ENCODE measurements at regions not wholly inside any gene's neighbourhood (a gene's known extent, or its start where the extent isn't known, plus 50 kb on each side); places are given as distances from the start of the nearest gene placed in this dataset.

GRCh38 chr4:189440716-189441115, 500.0 kb upstream of the FRG1 start:
- Histone ChIP-seq H3K27ac (ENCODE audit: insufficient read depth, low read length) (no peak overlapping the region), H3K27me3 (ENCODE audit: control insufficient read depth, insufficient read depth, low read length) (no peaks in the 10 kb centered on the region), H3K4me2 (ENCODE audit: extremely low read depth, insufficient read depth, low read length) (no peak overlapping the region), H3K4me1 (ENCODE audit: control insufficient read depth, extremely low read depth, insufficient read depth, low read length) (no peaks in the 10 kb centered on the region), H4K20me1 (ENCODE audit: control insufficient read depth, extremely low read depth, insufficient read depth, low read length) (no peaks in the 10 kb centered on the region), H3K79me2 (ENCODE audit: control insufficient read depth, insufficient read depth, low read length) (no peaks in the 10 kb centered on the region), H2AFZ (ENCODE audit: low read length) (no peak overlapping the region), H3K9me3 (ENCODE audit: control insufficient read depth, insufficient read depth, low read depth, low read length) (no peaks in the 10 kb centered on the region), H3K4me3 (replicated peaks in 1 of 4; ENCODE audit: control extremely low read depth in 1 of 4, insufficient read depth in 1 of 4, low read depth in 3 of 4, low read length in 4 of 4) (no peak overlapping the region), H3K9ac (ENCODE audit: insufficient read depth, low read length) (no peak overlapping the region), H3K36me3 (ENCODE audit: control insufficient read depth, insufficient read depth, low read length) (no peaks in the 10 kb centered on the region)
- TF ChIP-seq EZH2 (IDR thresholded peaks at IDR 0.05; ENCODE audit: low read length, missing control alignments) (no peak), CTCF (conservative IDR thresholded peaks at IDR 0.05 in 1 of 2, IDR thresholded peaks at IDR 0.05 in 1 of 2; ENCODE audit: low read depth in 1 of 2, low read length in 2 of 2) (no peak)
- DNase-seq (ENCODE audit: low read depth in 2 of 2): no peak

- no peaks in the 10 kb centered on the region for H3K79me2 ChIP-seq (ENCODE audit: control insufficient read depth, insufficient read depth, low read length)
- no peak overlapping the region for H3K9ac ChIP-seq (ENCODE audit: insufficient read depth, low read length)
- H2AFZ ChIP-seq (ENCODE audit: low read length): no peak overlapping the region
- no peaks in the 10 kb centered on the region for H3K9me3 ChIP-seq (ENCODE audit: control insufficient read depth, insufficient read depth, low read depth, low read length)
- H3K27me3 ChIP-seq (ENCODE audit: control insufficient read depth, insufficient read depth, low read length): no peaks in the 10 kb centered on the region
- H3K4me3 ChIP-seq (replicated peaks in 1 of 4; ENCODE audit: control extremely low read depth in 1 of 4, insufficient read depth in 1 of 4, low read depth in 3 of 4, low read length in 4 of 4): no peak overlapping the region
- no peaks in the 10 kb centered on the region for H3K4me1 ChIP-seq (ENCODE audit: control insufficient read depth, extremely low read depth, insufficient read depth, low read length)
- no peaks in the 10 kb centered on the region for H4K20me1 ChIP-seq (ENCODE audit: control insufficient read depth, extremely low read depth, insufficient read depth, low read length)
- H3K4me2 ChIP-seq (ENCODE audit: extremely low read depth, insufficient read depth, low read length): no peak overlapping the region
- H3K36me3 ChIP-seq (ENCODE audit: control insufficient read depth, insufficient read depth, low read length): no peaks in the 10 kb centered on the region
- no peak for TF ChIP-seq CTCF (conservative IDR thresholded peaks at IDR 0.05 in 1 of 2, IDR thresholded peaks at IDR 0.05 in 1 of 2; ENCODE audit: low read depth in 1 of 2, low read length in 2 of 2)
- no peak for TF ChIP-seq EZH2 (IDR thresholded peaks at IDR 0.05; ENCODE audit: low read length, missing control alignments)
- no peak for DNase-seq (ENCODE audit: low read depth in 2 of 2)
- no peak overlapping the region for H3K27ac ChIP-seq (ENCODE audit: insufficient read depth, low read length)
These were observed 497.3 kb upstream of the FRG1 start for GRCh38 chr4:189443341-189443740.

- H2AFZ ChIP-seq (ENCODE audit: low read length): no peak overlapping the region
- H3K9me3 ChIP-seq (ENCODE audit: control insufficient read depth, insufficient read depth, low read depth, low read length): no peaks in the 10 kb centered on the region
- H3K4me2 ChIP-seq (ENCODE audit: extremely low read depth, insufficient read depth, low read length): no peak overlapping the region
- no peaks in the 10 kb centered on the region for H3K79me2 ChIP-seq (ENCODE audit: control insufficient read depth, insufficient read depth, low read length)
- DNase-seq (ENCODE audit: low read depth in 2 of 2): no peak
- no peak overlapping the region for H3K4me3 ChIP-seq (replicated peaks in 1 of 4; ENCODE audit: control extremely low read depth in 1 of 4, insufficient read depth in 1 of 4, low read depth in 3 of 4, low read length in 4 of 4)
- H3K4me1 ChIP-seq (ENCODE audit: control insufficient read depth, extremely low read depth, insufficient read depth, low read length): no peaks in the 10 kb centered on the region
- H4K20me1 ChIP-seq (ENCODE audit: control insufficient read depth, extremely low read depth, insufficient read depth, low read length): no peaks in the 10 kb centered on the region
- H3K27ac ChIP-seq (ENCODE audit: insufficient read depth, low read length): no peak overlapping the region
- H3K27me3 ChIP-seq (ENCODE audit: control insufficient read depth, insufficient read depth, low read length): no peaks in the 10 kb centered on the region
- no peaks in the 10 kb centered on the region for H3K36me3 ChIP-seq (ENCODE audit: control insufficient read depth, insufficient read depth, low read length)
- H3K9ac ChIP-seq (ENCODE audit: insufficient read depth, low read length): no peak overlapping the region
- TF ChIP-seq CTCF (conservative IDR thresholded peaks at IDR 0.05 in 1 of 2, IDR thresholded peaks at IDR 0.05 in 1 of 2; ENCODE audit: low read depth in 1 of 2, low read length in 2 of 2): no peak
- no peak for TF ChIP-seq EZH2 (IDR thresholded peaks at IDR 0.05; ENCODE audit: low read length, missing control alignments)
These were observed 495.1 kb upstream of the FRG1 start for GRCh38 chr4:189445613-189446012.

All from fibroblast of lung (primary cell).